Endothelial cell of umbilical vein (primary cell): ENCODE measurements at regions not wholly inside any gene's neighbourhood (a gene's known extent, or its start where the extent isn't known, plus 50 kb on each side); places are given as distances from the start of the nearest gene placed in this dataset.

ENCODE experiments used
- CTCF ChIP-seq, 2 donors: IDR thresholded peaks; 1 replicate in 1 of 2; 2 replicates in 1 of 2; pipeline ENCODE4 v1.5.1; 2011; ENCODE audit warnings: low read length in 2 of 2, mild to moderate bottlenecking in 2 of 2, moderate library complexity in 2 of 2, control low read depth in 1 of 2, inconsistent platforms in 1 of 2, low read depth in 1 of 2; ENCODE audit not compliant: insufficient read depth in 1 of 2; ENCODE audit errors: extremely low read depth in 1 of 2
- EZH2 ChIP-seq: IDR thresholded peaks from 2 replicates; pipeline ENCODE4 v1.6.1; 2012; ENCODE audit warnings: borderline replicate concordance, low read depth, mild to moderate bottlenecking, moderate library complexity, low read length, inconsistent platforms; ENCODE audit not compliant: severe bottlenecking
- FOS ChIP-seq: IDR thresholded peaks from 2 replicates; pipeline ENCODE4 v1.6.1; 2011; ENCODE audit warnings: mild to moderate bottlenecking, low read length, moderate library complexity, borderline replicate concordance; ENCODE audit not compliant: insufficient read depth
- GATA2 ChIP-seq: IDR thresholded peaks from 2 replicates; pipeline ENCODE4 v1.7.0; 2011; ENCODE audit warnings: low read depth, mild to moderate bottlenecking, moderate library complexity, mixed read lengths, low read length; ENCODE audit not compliant: insufficient read length, insufficient read depth
- JUN ChIP-seq: IDR thresholded peaks from 2 replicates; pipeline ENCODE4 v1.6.1; 2011; ENCODE audit warnings: borderline replicate concordance, low read depth; ENCODE audit not compliant: insufficient read length, insufficient read depth
- MAX ChIP-seq: IDR thresholded peaks from 2 replicates; pipeline ENCODE4 v1.6.1; 2011; ENCODE audit not compliant: insufficient read depth, insufficient read length
- MYC ChIP-seq: IDR thresholded peaks from one replicate; pipeline ENCODE4 v1.6.1; 2011; ENCODE audit warnings: mild to moderate bottlenecking, low read depth, low read length
- POLR2A ChIP-seq: IDR thresholded peaks from 2 replicates; pipeline ENCODE4 v1.6.1; 2012; ENCODE audit warnings: low read depth, mild to moderate bottlenecking, control low read depth, low read length
- POLR2AphosphoS5 ChIP-seq: IDR thresholded peaks from 2 replicates; pipeline ENCODE4 v1.6.1; 2012; ENCODE audit warnings: low read depth, mild to moderate bottlenecking, control low read depth, low read length, moderate library complexity; ENCODE audit not compliant: insufficient read depth

GRCh38 chr2:146748046-146748445, 1096.8 kb upstream of the ACVR2A start:
- no peak for TF ChIP-seq CTCF (IDR thresholded peaks at IDR 0.05; ENCODE audit: extremely low read depth in 1 of 2, insufficient read depth in 1 of 2, low read depth in 1 of 2, low read length in 2 of 2)
- no peak for TF ChIP-seq POLR2A
- no peak for TF ChIP-seq FOS
- TF ChIP-seq POLR2AphosphoS5: no peak
- TF ChIP-seq EZH2: no peak
- no peak for TF ChIP-seq MAX
- no peak for TF ChIP-seq GATA2
- TF ChIP-seq JUN: no peak
- no peak for TF ChIP-seq MYC
